Muscle layer of duodenum (tissue), 2 donors: ENCODE measurements at regions not wholly inside any gene's neighbourhood (a gene's known extent, or its start where the extent isn't known, plus 50 kb on each side); places are given as distances from the start of the nearest gene placed in this dataset.
"Not testable (repeated sequence)": the region's sequence is repeated elsewhere in the genome, so short reads cannot be mapped to it uniquely, and the experiment has no call there.

ENCODE experiments used
- H3K27ac ChIP-seq: one replicate; pipeline ENCODE4 v1.7.0; 2013; ENCODE audit warnings: mild to moderate bottlenecking, low read length
- H3K27me3 ChIP-seq: one replicate; pipeline ENCODE4 v1.7.0; 2013; ENCODE audit warnings: low read depth, mild to moderate bottlenecking, control low read depth, low read length
- H3K36me3 ChIP-seq, 2 donors: one replicate each; pipeline ENCODE4 v1.7.0; 2013; ENCODE audit warnings: low read length in 2 of 2, control low read depth in 1 of 2, mild to moderate bottlenecking in 1 of 2; ENCODE audit not compliant: insufficient read depth in 2 of 2, control insufficient read depth in 1 of 2
- H3K4me1 ChIP-seq, 2 donors: one replicate each; pipeline ENCODE4 v1.7.0; 2013; ENCODE audit warnings: low read length in 2 of 2, mild to moderate bottlenecking in 2 of 2, control low read depth in 1 of 2, moderate library complexity in 1 of 2; ENCODE audit not compliant: insufficient read depth in 2 of 2, control insufficient read depth in 1 of 2
- H3K4me3 ChIP-seq, 2 donors: one replicate each; pipeline ENCODE4 v1.7.0; 2013; ENCODE audit warnings: low read length in 2 of 2, low read depth in 1 of 2, mild to moderate bottlenecking in 1 of 2
- H3K9me3 ChIP-seq, 2 donors: one replicate each; pipeline ENCODE4 v1.7.0; 2013; ENCODE audit warnings: low read length in 2 of 2, control low read depth in 1 of 2, mild to moderate bottlenecking in 1 of 2; ENCODE audit not compliant: control insufficient read depth in 1 of 2
- donor health status: healthy.

- peaks cover 0 to 19% of the 10 kb centered on the region in 2 donors for H3K4me1 ChIP-seq
- no peak overlapping the region for H3K27ac ChIP-seq
- no peak overlapping the region for H3K4me3 ChIP-seq
- no peaks in the 10 kb centered on the region for H3K9me3 ChIP-seq
- no peaks in the 10 kb centered on the region for H3K36me3 ChIP-seq
- no peaks in the 10 kb centered on the region for H3K27me3 ChIP-seq
These were observed 150.1 kb downstream of the NAA11 start for GRCh38 chr4:79175716-79176115.

DNA sequence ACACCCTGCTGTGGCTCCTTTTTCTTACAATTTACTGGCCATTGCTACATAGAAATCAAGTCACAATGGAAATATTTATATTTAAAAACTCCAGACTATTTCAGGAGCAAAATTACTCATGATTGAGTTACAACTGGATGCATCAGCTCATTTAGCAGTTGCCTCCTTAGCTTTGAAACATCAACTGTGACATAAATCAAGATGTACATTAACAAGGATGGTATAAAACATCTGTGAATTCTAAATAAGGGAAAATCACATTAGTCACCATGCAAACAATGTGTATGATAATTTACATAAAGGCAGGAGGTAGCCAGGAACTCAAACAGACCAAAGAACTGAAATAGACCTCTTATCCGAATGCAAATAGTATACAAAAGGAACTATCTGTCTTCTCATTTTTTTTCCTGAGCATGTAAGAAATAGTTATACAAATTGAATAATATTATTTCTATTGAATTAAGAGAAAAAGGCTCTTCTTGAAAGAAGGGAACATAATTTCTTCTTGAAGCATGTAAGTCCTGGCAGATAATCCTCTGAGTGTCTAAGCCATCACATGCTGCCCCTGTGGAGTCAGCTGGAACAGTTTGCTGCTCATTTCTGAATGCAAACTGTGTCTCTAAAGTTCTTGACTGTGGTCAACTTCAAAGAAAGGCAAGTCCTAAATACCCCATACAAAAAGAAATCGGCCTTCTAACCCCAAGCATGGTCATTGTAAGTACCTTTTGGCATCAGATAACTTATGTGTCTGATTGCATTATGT is 151.2 kb downstream of the NAA11 start:
- H3K27ac ChIP-seq: no peak overlapping the region
- no peak overlapping the region for H3K4me3 ChIP-seq
- H3K36me3 ChIP-seq: no peaks in the 10 kb centered on the region
- no peaks in the 10 kb centered on the region for H3K27me3 ChIP-seq
- H3K9me3 ChIP-seq: peaks cover 0 to 5% of the 10 kb centered on the region in 2 donors
- H3K4me1 ChIP-seq: peaks cover 0 to 19% of the 10 kb centered on the region in 2 donors

- Histone ChIP-seq H3K9me3 (peaks cover 2 to 5% of the 10 kb centered on the region in 2 donors), H3K36me3 (no peaks in the 10 kb centered on the region)
These were observed 152.7 kb downstream of the NAA11 start for GRCh38 chr4:79173186-79173585.

DNA sequence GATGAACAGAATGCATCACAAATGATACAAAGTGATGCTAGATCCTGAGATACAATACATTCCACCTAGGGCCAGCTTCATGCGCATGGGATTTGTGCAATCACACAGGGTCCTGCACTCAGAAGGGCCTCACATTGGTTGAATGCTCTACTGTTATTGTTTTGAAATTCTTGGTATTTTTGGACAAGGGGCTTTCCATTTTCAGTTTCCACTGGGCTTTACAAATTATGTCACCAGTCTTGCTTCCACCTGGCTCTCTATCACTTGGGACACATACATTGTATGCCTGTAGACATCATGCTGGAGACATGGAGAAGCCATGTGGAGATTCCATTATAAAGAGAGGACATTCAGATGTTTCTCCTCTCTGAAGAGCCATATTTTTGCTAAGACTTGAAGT is 155.8 kb downstream of the NAA11 start:
- Histone ChIP-seq H3K27ac (no peak overlapping the region), H3K27me3 (no peaks in the 10 kb centered on the region), H3K36me3 (no peaks in the 10 kb centered on the region), H3K4me3 (no peak overlapping the region), H3K9me3 (peaks cover 2 to 5% of the 10 kb centered on the region in 2 donors), H3K4me1 (no peaks in the 10 kb centered on the region)

More at GRCh38 chr4:79173186-79173585, 152.7 kb downstream of the NAA11 start:
- H3K4me1 ChIP-seq: peaks cover 0 to 9% of the 10 kb centered on the region in 2 donors
- no peak overlapping the region for H3K27ac ChIP-seq
- no peaks in the 10 kb centered on the region for H3K27me3 ChIP-seq
- H3K4me3 ChIP-seq: no peak overlapping the region

DNA sequence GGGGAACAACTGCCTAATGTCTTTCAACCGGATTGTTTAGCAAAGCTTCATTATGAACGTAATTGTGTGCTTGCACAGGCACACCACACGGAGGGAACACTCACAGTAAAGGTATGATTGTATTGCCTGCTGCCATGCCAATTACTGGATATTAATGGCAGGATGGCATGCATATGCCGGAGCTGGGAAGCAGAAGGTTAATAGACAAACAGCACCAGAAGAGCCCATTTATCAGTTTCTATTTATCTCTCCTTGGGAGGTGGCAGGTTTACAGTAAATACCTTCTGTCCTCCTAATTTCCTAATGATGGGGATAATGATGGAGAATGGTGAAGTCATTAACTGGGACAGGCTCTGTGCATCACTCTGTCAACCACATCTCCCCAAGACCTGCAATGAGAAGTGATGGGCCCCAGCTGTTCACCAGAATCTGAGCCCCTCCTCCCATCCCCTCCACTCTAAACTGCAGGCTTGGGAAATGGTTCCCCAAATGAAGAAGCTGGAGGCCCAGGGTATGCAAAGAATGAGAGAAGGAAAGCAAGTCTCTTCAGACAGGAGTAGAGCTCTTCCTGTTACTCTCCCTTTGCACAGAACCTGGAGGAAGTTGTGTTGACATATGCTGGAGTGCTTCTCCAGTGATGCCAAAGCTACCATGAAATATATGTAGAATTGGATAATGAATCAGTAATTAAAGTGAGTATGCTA is 160.8 kb downstream of the NAA11 start:
- Histone ChIP-seq H3K27ac (no peak overlapping the region), H3K27me3 (no peaks in the 10 kb centered on the region), H3K36me3 (no peaks in the 10 kb centered on the region), H3K4me1 (no peaks in the 10 kb centered on the region), H3K9me3 (peaks cover 2 to 4% of the 10 kb centered on the region in 2 donors), H3K4me3 (no peak overlapping the region)

DNA sequence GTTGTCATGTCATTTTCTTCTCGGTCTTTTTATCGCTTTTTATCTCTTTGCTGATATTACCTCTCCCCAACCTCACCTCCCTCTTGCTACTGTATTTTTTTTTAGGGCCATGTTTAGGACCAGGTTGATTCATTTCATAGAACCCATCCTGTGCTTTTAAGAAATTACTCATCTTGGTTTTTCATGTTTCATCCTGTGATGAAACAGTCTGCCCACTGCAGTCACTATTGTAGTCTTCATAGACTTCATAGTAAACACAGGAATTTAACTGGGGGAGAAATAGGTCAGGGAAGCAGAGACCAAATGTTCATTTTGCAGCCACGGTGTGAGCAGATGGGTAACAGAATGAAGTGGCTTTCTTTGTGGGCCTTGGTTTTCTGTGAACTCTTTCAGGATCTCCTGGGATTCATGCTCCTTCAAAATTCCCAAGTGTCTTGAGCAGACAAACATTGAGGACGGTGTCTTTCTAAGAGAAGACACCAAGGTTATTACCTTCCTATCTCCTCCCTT is 161.8 kb downstream of the NAA11 start:
- Histone ChIP-seq H3K4me1 (no peaks in the 10 kb centered on the region), H3K9me3 (peaks cover 0 to 2% of the 10 kb centered on the region in 2 donors), H3K36me3 (no peaks in the 10 kb centered on the region), H3K27me3 (no peaks in the 10 kb centered on the region), H3K27ac (no peak overlapping the region), H3K4me3 (no peak overlapping the region)

GRCh38 chr4:79160962-79161361 is 164.9 kb downstream of the NAA11 start:
- H3K27ac ChIP-seq: no peak overlapping the region
- H3K27me3 ChIP-seq: no peaks in the 10 kb centered on the region
- H3K36me3 ChIP-seq: no peaks in the 10 kb centered on the region
- H3K4me1 ChIP-seq: no peaks in the 10 kb centered on the region
- no peak overlapping the region for H3K4me3 ChIP-seq
- no peaks in the 10 kb centered on the region for H3K9me3 ChIP-seq

- not testable (repeated sequence) for H3K27me3 ChIP-seq, H3K4me3 ChIP-seq, H3K36me3 ChIP-seq, H3K27ac ChIP-seq, H3K9me3 ChIP-seq, H3K4me1 ChIP-seq
These were observed 167.2 kb downstream of the NAA11 start for GRCh38 chr4:79158705-79159104.

DNA sequence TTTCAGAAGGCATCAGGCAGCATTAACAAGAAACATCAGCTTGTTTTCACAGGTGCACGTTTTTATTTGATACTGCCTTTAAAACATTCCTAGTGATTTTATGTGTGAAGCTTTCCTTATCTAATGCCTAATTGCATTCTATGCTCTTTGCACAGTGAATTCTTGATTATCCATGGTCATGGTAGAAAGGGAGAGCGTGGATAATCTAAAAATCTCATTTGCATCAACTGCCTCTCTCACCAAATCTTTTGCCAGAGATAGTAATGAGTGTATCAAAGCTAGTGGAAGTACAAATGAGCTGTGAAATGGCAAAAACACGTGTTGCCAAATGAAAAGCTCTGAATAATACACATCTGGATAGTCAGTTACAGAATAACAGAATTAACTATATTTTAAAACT is 170.5 kb downstream of the NAA11 start:
- H3K4me1 ChIP-seq: no peaks in the 10 kb centered on the region
- no peak overlapping the region for H3K27ac ChIP-seq
- H3K27me3 ChIP-seq: no peaks in the 10 kb centered on the region
- H3K9me3 ChIP-seq: no peaks in the 10 kb centered on the region
- H3K36me3 ChIP-seq: no peaks in the 10 kb centered on the region
- H3K4me3 ChIP-seq: no peak overlapping the region

DNA sequence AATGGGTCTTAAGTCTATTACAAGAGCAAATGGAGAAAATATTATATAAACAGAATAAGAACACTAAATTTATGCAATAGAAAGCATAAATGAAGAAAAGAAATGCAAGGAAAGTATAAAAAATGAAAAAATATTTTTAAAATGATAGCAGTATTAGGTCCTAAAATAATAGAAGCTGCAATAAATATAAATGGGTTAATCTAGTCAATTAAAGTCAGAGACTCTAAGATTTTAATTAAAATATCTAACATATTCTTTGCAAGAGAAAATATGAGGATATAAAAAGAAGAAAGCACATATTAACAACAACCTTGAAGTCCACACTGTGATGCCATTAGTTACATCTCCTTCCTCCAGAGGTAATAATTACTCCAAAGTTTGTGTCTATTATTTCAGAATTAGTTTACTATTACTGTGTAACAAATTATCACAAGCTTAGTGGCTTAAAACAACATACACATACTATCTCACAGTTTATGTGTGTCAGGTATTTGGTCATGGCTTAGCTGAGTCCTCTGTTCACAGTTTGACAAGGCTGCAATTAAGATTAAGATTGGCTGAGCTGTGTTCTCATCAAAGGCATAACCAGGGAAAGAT is 174.9 kb downstream of the NAA11 start:
- no peaks in the 10 kb centered on the region for H3K36me3 ChIP-seq
- H3K4me3 ChIP-seq: no peak overlapping the region
- H3K9me3 ChIP-seq: peaks cover 0 to 6% of the 10 kb centered on the region in 2 donors
- no peaks in the 10 kb centered on the region for H3K4me1 ChIP-seq
- H3K27ac ChIP-seq: no peak overlapping the region
- H3K27me3 ChIP-seq: no peaks in the 10 kb centered on the region

- no peaks in the 10 kb centered on the region for H3K27me3 ChIP-seq
- H3K4me3 ChIP-seq: no peak overlapping the region
- no peak overlapping the region for H3K27ac ChIP-seq
- H3K36me3 ChIP-seq: no peaks in the 10 kb centered on the region
- no peaks in the 10 kb centered on the region for H3K4me1 ChIP-seq
- peaks cover 0 to 6% of the 10 kb centered on the region in 2 donors for H3K9me3 ChIP-seq
These were observed 177.5 kb downstream of the NAA11 start for GRCh38 chr4:79148369-79148768.
